Heart left ventricle (tissue), 16 donors: ENCODE measurements at regions not wholly inside any gene's neighbourhood (a gene's known extent, or its start where the extent isn't known, plus 50 kb on each side); places are given as distances from the start of the nearest gene placed in this dataset.

Experiments
- ATAC-seq, 4 donors: fragments of 200-7000 bp; cut with Tn5 transposase; one replicate each; pipeline ENCODE4 v1.9.1; 2020 to 2022; ENCODE audit warnings: moderate library complexity in 4 of 4, mild to moderate bottlenecking in 3 of 4, moderate number of reproducible peaks in 1 of 4
- DNase-seq, 5 donors: peaks; one replicate each; pipeline ENCODE4 v3.0.0-alpha.2; 2020
- H3K27ac ChIP-seq, 12 donors: fragments of 200-600 bp; sonication (generic) in 4 of 12; one replicate each; pipeline versions ENCODE4 v1.5.0 to v1.8.0; 2016 to 2022; ENCODE audit warnings: mild to moderate bottlenecking in 2 of 12
- H3K27me3 ChIP-seq, 9 donors: fragments of 200-600 bp; sonication (generic) in 2 of 9; one replicate each; pipeline versions ENCODE4 v1.5.1 to v1.8.0; 2016 to 2022; ENCODE audit warnings: mild to moderate bottlenecking in 3 of 9
- H3K36me3 ChIP-seq, 9 donors: fragments of 200-600 bp; sonication (generic) in 2 of 9; one replicate each; pipeline versions ENCODE4 v1.5.0 to v1.8.0; 2018 to 2022; ENCODE audit warnings: mild to moderate bottlenecking in 2 of 9
- H3K4me1 ChIP-seq, 12 donors: fragments of 200-600 bp; sonication (generic) in 4 of 12; one replicate each; pipeline versions ENCODE4 v1.5.0 to v1.8.0; 2016 to 2022; ENCODE audit warnings: mild to moderate bottlenecking in 3 of 12
- H3K4me3 ChIP-seq, 12 donors: fragments of 200-600 bp; sonication (generic) in 4 of 12; one replicate each; pipeline versions ENCODE4 v1.5.0 to v1.8.0; 2017 to 2022; ENCODE audit warnings: mild to moderate bottlenecking in 9 of 12, moderate library complexity in 4 of 12
- H3K9me3 ChIP-seq, 12 donors: fragments of 200-600 bp; sonication (generic) in 4 of 12; one replicate each; pipeline versions ENCODE4 v1.5.0 to v1.8.0; 2016 to 2022; ENCODE audit warnings: mild to moderate bottlenecking in 1 of 12
- CTCF ChIP-seq, 12 donors: fragments of 200-600 bp; sonication (generic) in 4 of 12; IDR thresholded peaks; one replicate each; pipeline versions ENCODE4 v1.5.0 to v1.8.0; 2018 to 2022; ENCODE audit warnings: antibody characterized with exemption in 12 of 12, mild to moderate bottlenecking in 5 of 12
- POLR2A ChIP-seq, 2 donors: fragments of 450-650 bp; IDR thresholded peaks; one replicate each; pipeline ENCODE4 v1.6.1; 2017; ENCODE audit warnings: antibody characterized with exemption in 2 of 2, mild to moderate bottlenecking in 2 of 2, moderate library complexity in 2 of 2
- WGBS, 4 donors: extraction: QIAGEN DNeasy Blood & Tissue Kit in 2 of 4; methylation state at CpG; one replicate each; pipeline versions ENCODE4 v1.1.5 to v1.1.7; 2013 to 2018; 5-methylcytosine and 5-hydroxymethylcytosine counted together
- intact Hi-C, 10 donors: fragments of 100-400 bp; cut with DNase I; formaldehyde crosslinking; loops; one replicate each; pipeline versions ENCODE4 v1.11.1 to v1.14.2; 2022
- donor health status: ischemic (EF 13 %, LVEDD 7.1; RV severe dilation, severe dysfunction).
- donor health status: healthy with polysubstance abuse.
- donor health status: DM: no; HTN: yes; CAD: no.
- donor health status: DM: no; HTN: no; CAD: no.
- donor health status: ischemic (EF 25% LVEDD 6.9; RV normal size, moderate dysfunction).
- donor health status: ischemic (EF 25% LVEDD 5.7; RV mildly dilated, moderate dysfunction).
- donor health status: healthy.
- donor health status: DM: yes; HTN: yes; CAD: no.
- donor health status: ischemic (EF 35%, LVEDD 5.7; RV mildly dilated, moderate dysfunction).
- donor health status: nonischemic (EF 11% LVEDD 7.7; RV severe dilation, severe dysfunction).
- donor health status: DM: yes; HTN: yes; CAD: no.
- donor health status: PGD.
- donor health status: ischemic (EF 29% LVEDD 5.4; RV normal size, mild dysfunction).
- donor health status: nonischemic (EF 23%, LVEDD 6.1; RV moderate dilation, normal function).

GRCh38 chr1:222195857-222196256 lies 352.0 kb downstream of the HHIPL2 start:
- H3K36me3 ChIP-seq: no peaks in the 10 kb centered on the region
- ATAC-seq (no peak), DNase-seq (no peak)
- peaks cover 0 to 6% (median 0%) of the 10 kb centered on the region in 12 donors for H3K9me3 ChIP-seq
- no peak overlapping the region for H3K4me3 ChIP-seq
- no peaks in the 10 kb centered on the region for H3K27me3 ChIP-seq
- H3K27ac ChIP-seq: no peak overlapping the region
- 67 to 76% (median 73%) methylated on average over 4 of the region's 4 CpGs for WGBS, 4 donors
- no peaks in the 10 kb centered on the region for H3K4me1 ChIP-seq
- intact Hi-C loops: no loop called here
- no peak for TF ChIP-seq POLR2A (IDR thresholded peaks at IDR 0.05)
- TF ChIP-seq CTCF (IDR thresholded peaks at IDR 0.05): no peak

- intact Hi-C loops: loop anchor here in 1 of 10 donors (5.0 kb wide), 1 partner anchor 243 kb away; no protein-coding TSS in a partner anchor
- DNase-seq (no peak), ATAC-seq (no peak)
- Histone ChIP-seq H3K27ac (no peak overlapping the region), H3K36me3 (no peaks in the 10 kb centered on the region), H3K27me3 (no peaks in the 10 kb centered on the region), H3K9me3 (peaks cover 0 to 10% (median 0%) of the 10 kb centered on the region in 12 donors), H3K4me1 (no peaks in the 10 kb centered on the region), H3K4me3 (no peak overlapping the region)
- TF ChIP-seq CTCF (IDR thresholded peaks at IDR 0.05): no peak
- no peak for TF ChIP-seq POLR2A (IDR thresholded peaks at IDR 0.05)
- WGBS, 4 donors: 2 to 96% (median 88%) methylated on average over 1 of the region's 1 CpG
Observed at GRCh38 chr1:222189218-222189617, 358.7 kb downstream of the HHIPL2 start.

- no peak overlapping the region for H3K4me3 ChIP-seq
- TF ChIP-seq CTCF (IDR thresholded peaks at IDR 0.05): no peak
- TF ChIP-seq POLR2A (IDR thresholded peaks at IDR 0.05): no peak
- H3K27ac ChIP-seq: no peak overlapping the region
- peaks cover 0 to 10% (median 0%) of the 10 kb centered on the region in 12 donors for H3K9me3 ChIP-seq
- DNase-seq (no peak), ATAC-seq (no peak)
- no peaks in the 10 kb centered on the region for H3K4me1 ChIP-seq
- intact Hi-C loops: loop anchor here in 1 of 10 donors (5.0 kb wide), 1 partner anchor 245 kb away; no protein-coding TSS in a partner anchor
- H3K36me3 ChIP-seq: no peaks in the 10 kb centered on the region
- H3K27me3 ChIP-seq: no peaks in the 10 kb centered on the region
- whole genome bisulfite sequencing, 4 donors: 83 to 87% (median 85%) methylated on average over 6 of the region's 6 CpGs
Observed at GRCh38 chr1:222187566-222188332, 360.2 kb downstream of the HHIPL2 start.

- H3K4me3 ChIP-seq: no peak overlapping the region
- no peak overlapping the region for H3K27ac ChIP-seq
- intact Hi-C loops: no loop called here
- no peak for ATAC-seq
- no peaks in the 10 kb centered on the region for H3K4me1 ChIP-seq
- no peaks in the 10 kb centered on the region for H3K27me3 ChIP-seq
- no peak for TF ChIP-seq POLR2A (IDR thresholded peaks at IDR 0.05)
- TF ChIP-seq CTCF (IDR thresholded peaks at IDR 0.05): no peak
- H3K9me3 ChIP-seq: peaks cover 0 to 5% (median 0%) of the 10 kb centered on the region in 12 donors
- no peak for DNase-seq
- no peaks in the 10 kb centered on the region for H3K36me3 ChIP-seq
Observed at GRCh38 chr1:222182641-222183040, 365.3 kb downstream of the HHIPL2 start.
